HepG2 (cell line): ENCODE measurements at regions not wholly inside any gene's neighbourhood (a gene's known extent, or its start where the extent isn't known, plus 50 kb on each side); places are given as distances from the start of the nearest gene placed in this dataset.
A peak's percentile ranks its signal among the peaks of the same experiment; 100 is the strongest.

Experiments
- ATF3 ChIP-seq: sonication (generic); formaldehyde crosslinking; IDR thresholded peaks from 2 replicates; pipeline ENCODE4 v1.4.0; 2020; ENCODE audit warnings: missing genetic modification reagents
- BATF2 ChIP-seq: sonication (generic); formaldehyde crosslinking; IDR thresholded peaks from 2 replicates; pipeline ENCODE4 v1.8.0; 2022; ENCODE audit warnings: mild to moderate bottlenecking, missing genetic modification reagents, moderate library complexity
- CEBPZ ChIP-seq: IDR thresholded peaks from 2 replicates; pipeline ENCODE4 v1.6.1; 2012; ENCODE audit warnings: low read length, improper control_type of control experiment
- ELK4 ChIP-seq: sonication (generic); formaldehyde crosslinking; IDR thresholded peaks from 2 replicates; pipeline ENCODE4 v1.9.0; 2021; ENCODE audit warnings: missing genetic modification reagents, borderline replicate concordance
- GATA4 ChIP-seq: sonication (generic); IDR thresholded peaks from 2 replicates; pipeline ENCODE4 v1.6.1; 2016; ENCODE audit warnings: antibody characterized with exemption, low read depth, borderline replicate concordance
- GFI1 ChIP-seq: sonication (generic); formaldehyde crosslinking; IDR thresholded peaks from 2 replicates; pipeline ENCODE4 v1.5.0; 2020; ENCODE audit warnings: missing genetic modification reagents, mild to moderate bottlenecking, borderline replicate concordance
- HINFP ChIP-seq: sonication (generic); formaldehyde crosslinking; IDR thresholded peaks from 2 replicates; pipeline ENCODE4 v1.4.0; 2020; ENCODE audit warnings: low read depth, mild to moderate bottlenecking, missing genetic modification reagents
- LRRFIP1 ChIP-seq: sonication (generic); formaldehyde crosslinking; conservative IDR thresholded peaks from 2 replicates; pipeline ENCODE4 v1.4.0; 2020; ENCODE audit warnings: missing genetic modification reagents
- NFYB ChIP-seq: sonication (generic); formaldehyde crosslinking; IDR thresholded peaks from 2 replicates; pipeline ENCODE4 v1.4.0; 2020; ENCODE audit warnings: missing genetic modification reagents
- PAWR ChIP-seq: sonication (generic); formaldehyde crosslinking; IDR thresholded peaks from 2 replicates; pipeline ENCODE4 v1.4.0; 2020; ENCODE audit warnings: missing genetic modification reagents, mild to moderate bottlenecking, borderline replicate concordance
- SMARCE1 ChIP-seq: fragments of 450-650 bp; IDR thresholded peaks from 2 replicates; pipeline ENCODE4 v1.6.1; 2017; ENCODE audit warnings: borderline replicate concordance
- SP1 ChIP-seq, 2 experiments: fragments of 450-650 bp in 1 of 2; sonication (generic) in 1 of 2; formaldehyde crosslinking in 1 of 2; IDR thresholded peaks; 2 replicates each; pipeline versions ENCODE4 v1.4.0 to v1.6.1; 2016 to 2020; ENCODE audit warnings: missing genetic modification reagents in 1 of 2
- TFAP4 ChIP-seq: sonication (generic); IDR thresholded peaks from 2 replicates; pipeline ENCODE4 v1.6.1; 2016; ENCODE audit warnings: low read depth, borderline replicate concordance
- ZEB1 ChIP-seq: IDR thresholded peaks from 2 replicates; pipeline ENCODE4 v1.6.1; 2012; ENCODE audit warnings: mild to moderate bottlenecking, low read depth, inconsistent platforms; ENCODE audit not compliant: insufficient replicate concordance
- ZFP36 ChIP-seq: fragments of 150-350 bp; IDR thresholded peaks from 2 replicates; pipeline ENCODE4 v1.6.1; 2018; ENCODE audit warnings: borderline replicate concordance, low read length, low read depth; ENCODE audit not compliant: partially characterized antibody
- ZNF224 ChIP-seq: sonication (generic); formaldehyde crosslinking; IDR thresholded peaks from 2 replicates; pipeline ENCODE4 v1.5.0; 2020; ENCODE audit warnings: mild to moderate bottlenecking, missing genetic modification reagents
- ZNF589 ChIP-seq: sonication (generic); formaldehyde crosslinking; conservative IDR thresholded peaks from 2 replicates; pipeline ENCODE4 v1.8.0; 2022; ENCODE audit warnings: mild to moderate bottlenecking, moderate library complexity, missing genetic modification reagents

GRCh38 chr20:25750765-25751696 lies 54.4 kb upstream of the ZNF337 start (continued):
- no peak for TF ChIP-seq SP1 (IDR thresholded peaks at IDR 0.05)
- TF ChIP-seq SP1 (CRISPR knock-in tag; IDR thresholded peaks at IDR 0.05), result peak; percentile 1; the same call in 1 of the 2 replicates
- TF ChIP-seq ZEB1, result peak; percentile 68
- no peak for TF ChIP-seq CEBPZ
- TF ChIP-seq NFYB (CRISPR knock-in tag), result no peak; the same call in 1 of the 2 replicates
- no peak for TF ChIP-seq TFAP4
- no peak for TF ChIP-seq LRRFIP1 (CRISPR knock-in tag)
- no peak for TF ChIP-seq ZFP36
- no peak; the same call in 1 of the 2 replicates for TF ChIP-seq ATF3
- 0 out of 2 replicates have a peak, but pooled peaks have one; percentile 31 for TF ChIP-seq GATA4
- TF ChIP-seq HINFP (CRISPR knock-in tag), result no peak
- TF ChIP-seq ZNF224, result no peak
- 0 out of 2 replicates have a peak, but pooled peaks have one; percentile 51 for TF ChIP-seq ZNF589
- TF ChIP-seq PAWR (CRISPR knock-in tag), result peak; percentile 44; the same call in 1 of the 2 replicates
- TF ChIP-seq GFI1 (CRISPR knock-in tag), result no peak
- TF ChIP-seq BATF2, result no peak
- TF ChIP-seq ELK4 (CRISPR knock-in tag), result no peak
- no peak for TF ChIP-seq SMARCE1
